ENCODE measurements at regions not wholly inside any gene's neighbourhood (a gene's known extent, or its start where the extent isn't known, plus 50 kb on each side); places are given as distances from the start of the nearest gene placed in this dataset.

DNA sequence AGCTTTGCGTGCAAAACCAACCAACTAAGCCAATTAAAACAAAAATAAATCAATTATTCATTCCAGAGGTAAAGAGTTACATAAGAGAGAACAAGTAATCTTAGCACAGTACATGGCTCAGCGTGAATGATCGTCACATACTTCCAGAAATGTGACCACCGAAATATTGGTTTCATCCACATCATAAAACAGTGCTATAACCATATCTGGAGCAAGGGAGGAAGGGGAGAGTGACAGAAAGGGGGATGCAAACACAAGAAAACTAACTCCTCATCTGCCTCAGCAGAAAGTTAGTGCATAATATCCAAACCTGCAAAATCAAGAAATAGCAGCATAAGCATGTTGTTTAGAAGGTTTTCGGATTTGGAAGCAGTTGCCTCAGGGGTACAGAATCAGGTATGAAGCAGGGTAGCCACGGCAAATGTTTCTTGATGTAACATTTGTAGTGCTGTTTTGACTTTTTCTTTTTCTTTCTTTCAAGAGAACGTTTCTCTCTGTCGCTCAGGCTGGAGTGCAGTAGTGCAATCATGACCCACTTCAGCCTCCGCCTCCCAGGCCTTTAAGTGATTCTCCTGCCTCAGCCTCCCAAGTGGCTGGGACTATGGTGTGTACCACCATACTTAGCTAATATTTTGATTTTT is 93.9 kb upstream of the EGLN3 start:
- DNase-seq (ENCODE audit: low spot score): no peak

DNA sequence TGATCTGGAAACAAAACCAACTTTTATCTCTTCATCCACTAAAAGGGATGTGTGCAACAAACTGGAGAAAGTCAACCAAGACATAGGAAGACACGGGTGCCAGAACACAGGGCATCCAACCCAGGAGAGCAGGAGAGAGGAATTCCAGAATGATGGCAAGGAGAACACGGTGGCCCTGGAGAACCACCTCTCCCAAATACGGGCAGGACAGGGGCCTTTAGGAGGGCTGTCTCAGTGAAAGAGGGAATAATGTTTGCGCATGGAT is 93.4 kb upstream of the EGLN3 start:
- no peak for DNase-seq (ENCODE audit: low spot score)

DNA sequence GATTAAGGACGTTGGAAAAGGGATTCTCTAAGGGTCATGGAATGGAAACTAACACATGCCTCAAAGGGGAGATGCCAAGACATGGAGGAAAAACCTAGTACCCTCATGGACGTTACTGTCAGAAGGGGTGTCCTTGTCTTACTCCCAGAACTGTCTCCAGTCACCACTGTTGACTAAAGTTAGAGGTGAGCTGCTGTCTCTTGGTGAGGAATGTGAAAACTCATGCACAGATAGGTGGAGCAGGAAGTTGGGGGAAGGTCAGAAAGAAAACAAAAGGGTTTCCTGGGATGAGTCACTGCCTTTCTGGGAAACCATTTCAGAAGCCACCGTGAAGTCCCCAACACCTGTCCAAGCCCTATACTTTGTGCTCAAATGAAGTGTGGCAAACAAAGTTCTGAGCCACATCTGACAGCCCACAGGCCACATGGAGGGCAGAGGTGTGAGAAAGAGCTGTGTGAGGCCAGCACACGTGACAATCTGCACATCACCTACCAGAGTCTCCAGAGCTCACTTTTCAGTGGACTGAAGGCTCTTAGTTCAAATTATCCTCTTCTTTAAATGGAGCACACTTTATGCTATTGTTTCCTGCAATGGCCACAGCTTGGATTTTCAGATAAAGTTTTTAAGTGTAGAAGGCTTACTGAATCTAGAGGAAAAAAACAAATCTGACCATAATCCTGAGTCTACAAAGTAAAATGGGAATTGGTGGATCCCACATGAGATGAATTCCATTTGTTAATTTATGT is 92.9 kb upstream of the EGLN3 start:
- DNase-seq (ENCODE audit: low spot score): no peak

DNA sequence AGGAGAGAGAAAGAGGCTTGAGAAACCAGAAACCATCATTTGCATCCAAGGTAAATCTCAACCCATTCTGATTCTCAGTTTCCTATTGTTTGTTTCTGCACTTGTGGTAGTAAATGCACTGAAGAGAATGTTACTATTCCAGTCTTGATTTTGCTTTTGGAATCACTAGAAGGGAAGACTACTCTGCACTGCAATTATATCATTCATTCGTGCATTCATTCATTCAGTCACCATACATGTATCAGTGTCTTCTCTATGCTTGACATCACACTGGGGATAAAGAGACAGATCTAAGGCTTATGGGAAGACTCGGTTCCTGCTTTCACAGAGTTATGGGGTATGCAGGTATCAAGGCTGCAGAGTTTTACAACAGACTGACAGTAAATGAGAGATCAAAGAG is 90.3 kb upstream of the EGLN3 start:
- no peak for DNase-seq (ENCODE audit: low spot score)

DNA sequence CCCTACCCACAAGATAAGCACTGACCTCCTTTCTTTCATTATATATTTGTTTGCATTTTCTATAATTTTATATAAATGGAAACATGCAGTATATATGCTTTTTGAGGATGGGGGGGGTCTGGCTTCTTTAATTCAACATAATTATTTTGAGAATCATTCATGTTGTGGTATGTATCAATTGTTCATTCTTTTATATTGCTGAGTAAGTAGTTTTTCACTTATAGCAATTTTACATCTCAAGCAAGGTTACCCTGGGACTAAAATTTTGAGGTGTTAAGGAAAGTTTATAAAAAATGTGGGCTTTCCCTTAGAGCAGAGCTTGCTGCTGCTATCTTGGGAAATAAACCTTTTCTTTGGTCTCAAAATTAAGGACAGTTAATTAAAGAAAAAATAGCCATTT is 89.9 kb upstream of the EGLN3 start:
- no peak for DNase-seq (ENCODE audit: low spot score)

DNA sequence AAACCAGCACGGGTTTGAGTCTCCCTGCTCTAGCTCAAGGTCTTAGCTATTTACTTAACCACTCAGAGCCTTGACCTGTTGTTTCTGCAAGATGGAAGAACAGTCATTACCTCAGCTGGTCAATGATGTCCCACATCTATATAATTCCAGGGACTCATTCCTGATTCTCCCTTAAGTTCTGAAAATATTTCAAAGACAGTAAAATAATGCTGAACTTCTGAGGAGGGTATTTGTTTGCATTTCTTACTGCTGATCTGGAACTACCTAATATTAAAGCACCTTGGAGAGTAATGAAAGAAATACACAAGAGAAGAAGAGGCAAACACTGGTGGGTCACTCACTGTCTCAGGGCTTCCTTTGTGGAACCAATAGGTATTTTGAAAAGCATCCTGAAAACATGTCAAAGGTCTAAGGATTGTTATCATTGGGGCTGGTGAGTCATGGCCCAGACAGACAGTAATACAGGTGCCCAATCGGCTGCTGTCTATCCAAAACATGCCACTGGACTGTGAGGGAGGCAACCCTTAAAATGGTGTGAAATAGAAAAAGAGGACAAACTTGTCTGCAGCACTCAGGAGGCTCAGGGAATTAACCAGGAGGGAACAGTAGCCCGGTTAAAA is 88.7 kb upstream of the EGLN3 start:
- DNase-seq (ENCODE audit: low spot score): no peak

DNA sequence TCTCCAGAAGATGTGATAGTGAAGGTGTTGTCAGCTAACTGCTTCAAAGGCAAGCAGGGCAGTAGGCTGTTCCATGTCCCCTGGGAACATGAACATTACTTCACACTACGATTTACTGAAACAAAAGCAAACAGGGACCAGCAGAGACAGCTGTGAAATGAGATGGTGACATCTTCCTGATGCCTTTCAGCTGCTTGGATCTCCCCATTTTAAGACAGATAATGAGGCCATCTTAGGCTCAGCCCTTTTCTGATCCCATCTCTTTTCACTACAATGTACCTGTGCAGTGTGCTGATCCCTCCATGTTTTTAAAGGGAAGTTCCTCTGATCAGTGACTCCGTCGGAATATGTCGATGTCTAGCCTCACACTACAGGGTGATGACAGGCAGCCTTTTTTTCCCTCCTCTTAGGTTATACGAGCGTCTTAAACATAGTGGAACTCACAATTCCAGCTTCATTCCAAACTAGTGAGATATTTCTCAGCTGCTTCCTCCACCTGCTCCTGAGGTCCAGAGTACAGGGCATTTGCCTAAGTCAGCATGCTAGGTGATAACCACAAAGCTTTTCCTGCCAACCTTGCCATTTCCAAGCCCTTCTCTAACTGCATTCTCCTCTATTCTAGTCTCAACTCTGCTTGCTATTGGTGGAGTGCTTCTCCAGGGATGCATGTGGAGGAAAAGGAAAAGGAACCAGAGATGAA is 87.6 kb upstream of the EGLN3 start:
- no peak for DNase-seq (ENCODE audit: low spot score)

DNA sequence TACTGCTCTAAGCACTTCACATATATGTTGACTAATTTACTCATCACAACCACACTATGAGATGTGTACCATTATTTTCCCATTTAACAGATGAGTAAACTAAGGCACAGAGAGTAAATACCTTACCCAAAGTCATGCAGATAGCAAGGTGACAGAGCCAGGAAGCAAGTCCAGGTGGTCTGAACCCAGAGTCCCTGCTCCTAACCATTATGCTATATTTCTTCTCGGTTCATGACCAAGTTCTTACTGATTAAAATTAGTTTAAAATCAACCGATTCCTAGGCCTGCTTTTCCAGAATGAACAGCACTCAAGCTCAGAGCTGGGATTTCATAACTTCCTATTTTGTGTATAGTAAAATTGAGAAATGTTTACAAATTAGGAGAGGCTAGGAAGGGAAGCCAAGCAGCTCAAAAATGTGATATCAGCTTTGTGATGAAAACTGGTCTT is 85.5 kb upstream of the EGLN3 start:
- no peak for DNase-seq (ENCODE audit: low spot score)

DNA sequence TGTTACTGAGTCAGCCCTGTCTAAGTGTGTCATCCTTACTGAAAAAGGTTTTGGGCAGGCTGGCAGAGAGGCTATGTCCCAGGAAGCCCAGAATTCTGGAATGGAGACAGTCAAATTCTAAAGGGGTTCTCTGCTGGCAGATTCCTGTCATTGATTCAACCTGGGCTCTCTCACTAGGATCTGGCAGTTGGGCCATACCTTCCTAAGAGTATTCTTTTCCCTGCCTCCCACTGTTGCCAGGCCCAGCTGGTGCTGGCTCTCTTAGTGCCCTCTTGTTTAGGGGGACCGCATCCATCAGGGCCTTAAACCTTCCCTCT is 85.0 kb upstream of the EGLN3 start:
- no peak for DNase-seq (ENCODE audit: low spot score)

DNA sequence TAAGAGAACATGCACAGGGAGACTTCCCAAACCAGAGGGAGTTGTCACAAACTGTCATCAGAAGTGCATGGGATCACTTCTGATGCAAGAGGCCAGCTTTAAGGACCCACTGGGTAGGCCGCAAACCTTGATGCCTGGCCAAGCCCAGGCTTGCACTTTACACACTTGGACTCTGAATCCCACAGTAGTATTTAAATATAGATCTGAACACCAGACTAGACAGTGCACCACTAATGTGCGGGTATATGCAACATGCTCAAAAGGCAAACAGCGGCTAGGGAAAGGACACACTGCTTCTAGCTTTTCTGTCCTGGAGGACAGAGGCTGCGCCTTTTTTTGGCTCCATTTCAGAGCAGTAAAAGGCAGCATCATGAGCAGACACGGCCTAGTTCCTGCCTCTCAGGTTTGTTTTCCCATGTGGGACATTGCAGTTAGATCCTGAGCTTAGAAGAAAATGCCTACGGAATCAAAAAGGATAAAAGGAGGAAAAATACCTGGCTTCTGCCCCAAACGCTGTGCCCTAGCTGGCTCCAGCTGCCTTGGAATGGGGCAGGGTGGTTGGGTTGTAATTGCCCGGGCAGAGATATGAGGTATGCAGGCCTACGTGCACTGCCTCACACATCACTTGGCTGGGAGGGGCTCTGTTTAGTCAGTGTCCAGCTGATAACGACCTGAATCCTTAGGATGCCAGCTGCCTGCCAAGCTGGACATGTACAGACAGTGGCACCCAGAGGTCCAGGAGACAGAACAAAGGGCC is 84.5 kb upstream of the EGLN3 start:
- DNase-seq (ENCODE audit: low spot score): no peak

DNA sequence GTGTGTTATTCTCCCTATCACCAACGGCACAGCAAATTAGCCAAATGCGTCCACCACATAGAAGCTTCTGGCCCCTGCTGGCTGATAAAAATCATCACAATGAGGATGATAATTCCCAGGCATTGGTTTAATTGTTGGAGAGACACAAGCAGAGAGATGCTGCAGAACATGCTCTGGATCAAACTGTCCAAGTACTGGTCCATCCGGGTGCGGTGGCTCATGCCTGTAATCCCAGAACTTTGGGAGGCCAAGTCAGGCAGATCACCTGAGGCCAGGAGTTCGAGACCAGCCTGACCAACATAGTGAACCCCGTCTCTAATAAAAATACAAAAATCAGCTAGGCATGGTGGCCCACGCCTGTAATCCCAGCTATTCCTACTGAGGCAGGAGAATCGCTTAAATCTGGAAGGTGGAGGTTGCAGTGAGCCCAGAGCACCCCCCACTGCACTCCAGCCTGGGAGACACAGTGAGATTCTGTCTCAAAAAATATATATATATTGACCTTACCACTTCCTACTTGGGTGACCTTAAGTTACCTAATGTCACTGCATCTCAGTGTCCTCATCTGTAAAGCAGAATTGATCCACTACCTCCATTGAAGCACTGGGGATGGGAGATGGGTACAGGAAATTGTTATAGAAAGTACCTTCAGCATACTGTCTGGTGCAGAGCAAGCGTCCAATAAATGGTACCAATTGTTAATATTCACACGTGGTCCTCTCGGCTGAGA is 83.7 kb upstream of the EGLN3 start:
- no peak for DNase-seq (ENCODE audit: low spot score)

DNA sequence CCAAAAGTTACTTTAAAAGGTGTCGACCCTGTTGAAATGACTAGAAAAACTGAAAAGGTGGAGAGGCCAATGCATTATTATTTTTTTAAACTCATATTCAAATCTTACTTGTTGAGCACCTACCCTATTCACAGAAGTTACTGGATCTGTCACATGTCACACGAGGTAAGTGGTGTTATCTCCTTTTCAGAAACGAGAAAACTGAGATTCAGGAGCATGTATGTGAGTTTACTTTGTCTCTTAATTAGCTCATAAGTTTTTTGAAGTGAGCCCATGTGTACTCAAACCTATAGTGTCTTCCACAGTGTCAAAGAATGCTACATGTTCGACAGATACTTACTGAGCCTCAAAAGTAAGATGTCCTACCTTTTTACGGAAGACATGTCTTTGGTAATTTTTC is 81.8 kb upstream of the EGLN3 start:
- DNase-seq (ENCODE audit: low spot score): no peak

DNA sequence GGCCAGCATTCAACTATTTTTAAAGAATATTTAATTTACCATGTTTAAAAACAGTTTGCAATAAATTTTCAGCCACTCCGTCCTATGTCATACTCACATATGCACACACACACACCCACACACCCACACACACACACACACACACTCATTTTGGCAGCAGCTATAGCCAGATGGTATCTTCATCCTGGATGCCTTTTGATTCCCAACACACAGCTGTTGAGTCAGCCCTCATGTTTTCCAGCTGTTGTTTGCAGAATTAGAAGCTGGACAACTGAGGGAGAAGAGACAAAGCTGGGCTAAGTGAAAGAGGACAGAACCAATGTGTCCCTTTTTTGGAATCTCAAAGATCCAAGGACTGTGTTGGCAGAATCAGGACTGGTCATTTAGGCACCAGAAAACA is 80.0 kb upstream of the EGLN3 start:
- DNase-seq (ENCODE audit: low spot score): no peak

DNA sequence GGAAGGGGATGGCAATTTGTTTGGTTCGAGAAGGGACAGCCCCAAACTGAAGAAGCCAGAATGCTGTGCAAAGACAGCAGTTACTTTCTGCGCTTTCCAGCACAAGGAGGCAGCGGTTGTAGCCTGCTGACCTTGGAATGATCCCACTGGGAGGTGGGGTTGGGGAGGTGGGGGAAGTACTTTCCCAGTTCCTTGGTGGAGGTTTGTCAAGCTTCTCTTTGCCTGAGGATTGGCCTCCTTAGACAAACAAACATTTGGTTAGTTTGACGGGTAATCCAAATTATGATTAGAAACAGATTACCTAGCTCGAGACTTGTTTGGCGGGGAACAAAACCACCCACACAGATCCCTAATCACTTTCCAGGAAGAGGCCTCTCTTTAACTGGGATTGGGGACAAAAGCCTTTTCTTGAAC is 79.1 kb upstream of the EGLN3 start:
- no peak for DNase-seq (ENCODE audit: low spot score)

DNA sequence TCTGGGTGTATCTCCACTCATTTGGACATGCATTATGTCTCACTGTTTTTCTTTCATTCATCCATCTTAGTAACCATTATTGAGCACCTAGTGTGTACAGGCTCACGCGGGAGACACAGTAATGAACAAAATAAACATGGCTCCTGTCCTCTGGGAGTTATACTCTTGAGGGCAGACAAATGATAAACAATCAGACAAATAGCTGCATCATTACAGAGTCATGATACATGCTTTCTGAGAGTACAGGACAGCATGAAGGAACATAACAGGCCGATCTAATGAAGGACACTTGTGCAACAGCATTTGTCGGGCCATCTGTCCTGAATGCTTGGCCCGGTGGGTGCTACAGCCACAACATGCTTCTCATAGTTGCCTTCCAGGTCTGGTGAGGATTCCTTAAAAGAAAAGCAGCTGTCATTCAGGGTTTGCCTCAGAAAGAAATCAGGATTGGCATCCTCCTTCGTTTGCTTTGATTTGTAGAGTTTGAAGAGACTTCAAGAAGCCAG is 77.2 kb upstream of the EGLN3 start:
- DNase-seq (ENCODE audit: low spot score): no peak

DNA sequence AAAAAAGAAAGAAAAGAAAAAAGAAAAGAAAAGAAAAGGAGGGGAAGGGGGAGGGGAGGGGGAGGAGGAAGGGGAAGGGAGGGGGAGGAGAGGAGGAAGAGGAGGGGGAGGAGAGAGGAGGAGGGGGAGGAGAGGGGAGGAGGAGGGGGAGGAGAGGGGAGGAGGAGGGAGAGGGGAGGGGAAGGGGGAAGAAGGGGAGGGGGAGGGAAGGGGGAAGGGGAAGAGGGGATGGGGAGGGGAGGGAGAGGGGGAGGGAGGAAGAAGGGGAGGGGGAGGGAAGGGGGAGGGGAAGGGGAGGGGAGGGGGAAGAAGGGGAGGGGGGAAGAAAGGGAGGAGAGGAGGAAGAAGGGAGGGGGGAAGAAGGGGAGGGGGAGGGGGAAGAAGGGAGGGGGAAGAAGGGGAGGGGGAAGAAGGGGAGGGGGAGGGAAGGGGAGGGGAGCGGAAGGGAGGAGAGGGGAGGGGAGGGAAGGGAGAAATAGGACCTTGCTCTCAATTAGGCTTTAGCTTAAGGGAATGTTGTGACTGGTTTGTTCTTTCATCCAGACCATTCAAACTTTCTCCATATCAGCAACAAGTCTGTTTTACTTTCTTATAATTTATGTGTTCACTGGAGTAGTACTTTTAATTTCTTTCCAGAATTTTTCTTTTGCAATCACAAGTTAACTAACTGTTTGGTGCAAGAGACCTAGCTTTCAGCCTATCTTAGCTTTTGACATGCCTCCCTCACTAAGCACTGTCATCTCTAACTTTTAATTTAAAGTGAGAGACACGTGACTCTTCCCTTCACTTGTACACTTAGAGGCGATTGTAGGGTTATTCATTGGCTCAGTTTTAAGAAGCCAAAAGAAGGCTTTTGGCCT is 76.5 kb upstream of the EGLN3 start:
- DNase-seq (ENCODE audit: low spot score): no peak

DNA sequence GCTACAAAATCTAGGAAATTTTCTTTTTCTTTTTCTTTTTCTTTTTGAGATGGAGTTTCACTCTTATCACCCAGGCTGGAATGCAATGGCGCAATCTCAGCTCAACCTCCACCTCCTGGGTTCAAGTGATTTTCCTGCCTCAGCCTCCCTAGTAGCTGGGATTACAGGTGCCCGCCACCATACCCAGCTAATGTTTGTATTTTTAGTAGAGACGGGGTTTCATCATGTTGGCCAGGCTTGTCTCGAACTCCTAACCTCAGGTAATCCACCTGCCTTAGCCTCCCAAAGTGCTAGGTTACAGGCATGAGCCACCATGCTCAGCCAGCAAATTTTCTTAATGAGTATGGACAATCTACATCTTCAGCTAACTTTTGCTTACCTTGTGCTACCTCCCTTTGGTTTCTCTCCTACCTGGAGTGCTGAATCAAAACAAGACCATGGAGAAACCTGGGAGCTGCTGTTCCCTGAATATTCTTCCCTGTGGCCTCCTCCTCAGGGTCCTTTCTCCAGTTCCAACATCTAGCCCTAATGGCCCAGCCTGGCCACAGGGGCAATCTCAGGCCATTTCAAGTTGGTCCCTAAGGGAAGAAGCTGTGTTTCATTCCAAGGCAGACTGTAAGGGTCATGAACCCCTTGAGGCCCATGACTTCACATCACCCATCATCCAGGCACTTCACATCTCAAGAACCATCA is 74.6 kb upstream of the EGLN3 start:
- no peak for DNase-seq (ENCODE audit: low spot score)

DNA sequence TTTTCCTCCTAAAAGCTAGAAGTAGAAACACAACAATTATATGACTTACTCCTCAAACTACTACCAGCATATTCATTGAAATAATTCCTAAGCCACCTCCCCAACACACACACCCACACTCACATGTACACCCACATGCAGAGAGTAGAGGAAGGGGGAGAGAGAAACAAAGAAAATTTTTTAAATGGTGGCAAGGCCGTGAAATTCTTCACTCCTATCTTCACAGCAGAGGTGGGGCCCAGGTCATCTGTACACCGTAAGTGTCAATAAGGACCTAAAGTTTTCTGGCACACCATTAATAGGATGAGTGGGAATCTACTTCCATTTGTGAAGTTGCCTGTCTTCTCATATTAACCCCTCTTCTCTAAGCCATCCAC is 73.9 kb upstream of the EGLN3 start:
- no peak for DNase-seq (ENCODE audit: low spot score)

Data from mesenteric fat pad (tissue), 1 donor.